ENCODE measurements at regions not wholly inside any gene's neighbourhood (a gene's known extent, or its start where the extent isn't known, plus 50 kb on each side); places are given as distances from the start of the nearest gene placed in this dataset.
A peak's percentile ranks its signal among the peaks of the same experiment; 100 is the strongest.

DNA sequence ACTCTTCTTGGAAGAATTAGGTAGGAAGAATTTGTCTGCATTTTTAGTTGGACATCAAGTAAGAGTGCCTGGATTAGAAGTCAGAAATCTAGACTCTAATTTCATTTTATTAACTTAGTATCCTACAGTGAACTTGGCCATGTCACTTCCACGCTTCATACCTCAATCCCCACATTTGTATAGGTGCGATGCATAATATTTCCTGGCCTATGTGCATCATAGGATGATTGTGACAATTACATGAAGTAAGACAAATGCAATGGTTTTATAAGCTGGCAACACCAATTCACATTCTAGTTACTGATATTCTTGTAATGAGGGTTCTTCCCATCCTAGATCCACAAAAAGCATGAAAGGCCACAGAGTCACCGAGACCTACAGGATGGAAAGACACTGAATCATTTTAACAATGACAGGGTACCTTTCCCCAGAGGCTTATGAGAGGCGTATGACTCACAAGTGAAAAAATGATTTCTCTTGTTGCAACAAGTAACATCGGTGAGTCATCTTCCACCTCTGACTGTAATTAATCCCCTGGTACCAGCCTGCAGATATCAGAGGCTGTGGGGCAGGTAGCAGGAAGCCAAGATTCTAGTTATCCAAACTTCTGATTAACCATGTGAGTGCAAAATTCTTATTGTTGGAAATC, 56.0 kb upstream of the OR5AK2 start:
- peak; percentile 67 for DNase-seq

DNA sequence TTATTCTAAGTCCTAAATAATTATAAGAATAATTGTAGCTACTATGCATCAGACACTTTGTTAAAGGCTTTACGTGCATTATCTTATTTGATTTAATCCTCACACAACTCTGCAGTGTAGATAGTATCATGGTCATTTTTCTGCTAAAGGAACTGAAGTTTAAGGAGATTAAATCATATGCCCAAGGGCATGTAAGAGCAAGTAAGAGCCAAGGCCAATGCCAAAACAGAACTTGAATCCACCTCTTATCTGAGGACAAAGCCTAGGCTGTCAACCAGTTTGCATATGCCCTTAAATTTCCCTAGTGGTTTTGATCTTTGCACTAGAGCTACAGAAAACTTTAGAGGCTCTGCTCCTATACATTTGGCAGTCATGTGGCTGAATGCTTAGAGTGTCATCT, 65.6 kb upstream of the OR5AK2 start:
- no peak for DNase-seq

DNA sequence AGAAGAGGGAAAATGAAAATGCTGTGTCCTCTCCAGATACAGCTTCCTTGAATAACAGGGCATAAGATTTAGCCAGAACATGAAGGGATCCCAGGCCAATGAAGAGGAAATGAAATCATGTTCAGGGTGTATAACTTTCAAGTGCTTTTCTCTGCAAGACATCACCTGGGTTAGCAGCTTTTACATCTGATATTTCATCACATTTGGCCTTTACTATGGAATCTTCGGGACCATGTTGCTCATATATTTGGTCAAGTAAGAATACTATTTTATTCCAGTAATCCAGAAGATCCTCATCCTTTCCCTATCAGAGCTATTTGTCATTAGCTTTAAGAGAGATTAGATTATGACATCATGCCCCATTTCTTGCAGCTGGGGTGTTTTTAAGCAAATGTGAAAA, 66.3 kb upstream of the OR5AK2 start:
- no peak for DNase-seq

DNA sequence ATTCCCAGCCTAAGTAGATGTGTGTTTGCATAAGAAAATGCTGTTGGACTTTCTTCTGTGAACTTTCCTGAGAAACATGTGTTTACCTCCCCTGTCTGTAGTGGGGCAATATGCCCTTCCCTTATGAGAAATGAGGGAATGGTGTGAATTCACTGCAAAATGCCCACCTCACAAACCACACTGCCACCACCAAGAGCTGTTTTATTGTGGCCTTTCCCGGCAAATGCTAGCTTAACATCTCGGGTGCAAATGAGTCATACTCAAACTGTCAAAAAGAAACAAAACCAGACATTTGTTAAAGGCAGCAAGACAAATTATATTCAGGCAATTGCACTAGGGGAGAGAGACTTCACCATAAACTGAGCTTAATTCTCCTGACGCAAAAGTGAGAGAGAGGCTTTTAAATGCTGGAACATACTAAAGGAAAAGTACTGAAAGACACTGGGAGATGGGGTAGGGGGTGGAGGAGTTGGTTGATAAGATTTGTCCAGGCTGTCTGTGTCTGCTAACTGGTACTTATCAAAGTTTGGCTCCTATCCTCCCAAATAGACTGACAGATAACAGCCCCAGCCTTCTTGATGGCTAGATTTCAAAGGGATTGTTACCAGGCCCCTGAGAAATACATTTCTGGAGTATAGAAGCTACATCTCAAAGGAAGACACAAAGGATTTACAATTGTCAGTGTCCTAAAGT, 70.9 kb upstream of the OR5AK2 start:
- peak; percentile 66 for DNase-seq

DNA sequence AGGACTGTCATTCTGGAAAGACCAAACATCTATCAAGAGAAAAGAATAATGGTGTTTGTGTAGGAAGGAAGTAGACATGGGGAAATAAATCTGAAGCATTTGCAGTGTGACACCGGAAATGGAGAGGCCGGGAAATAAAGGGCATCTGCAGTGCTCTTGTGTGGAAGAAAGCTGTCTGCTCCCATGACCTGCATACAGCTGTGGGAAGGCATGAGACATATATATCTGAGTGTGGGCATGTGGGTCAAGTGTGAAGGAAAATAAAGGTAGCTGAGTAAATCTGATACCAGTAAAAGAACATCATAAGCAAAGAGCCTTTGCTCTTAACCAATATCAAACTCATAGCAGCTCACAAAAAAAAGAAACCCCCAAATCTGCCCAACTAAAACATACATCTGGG, 72.1 kb upstream of the OR5AK2 start:
- DNase-seq: peak; percentile 48

DNA sequence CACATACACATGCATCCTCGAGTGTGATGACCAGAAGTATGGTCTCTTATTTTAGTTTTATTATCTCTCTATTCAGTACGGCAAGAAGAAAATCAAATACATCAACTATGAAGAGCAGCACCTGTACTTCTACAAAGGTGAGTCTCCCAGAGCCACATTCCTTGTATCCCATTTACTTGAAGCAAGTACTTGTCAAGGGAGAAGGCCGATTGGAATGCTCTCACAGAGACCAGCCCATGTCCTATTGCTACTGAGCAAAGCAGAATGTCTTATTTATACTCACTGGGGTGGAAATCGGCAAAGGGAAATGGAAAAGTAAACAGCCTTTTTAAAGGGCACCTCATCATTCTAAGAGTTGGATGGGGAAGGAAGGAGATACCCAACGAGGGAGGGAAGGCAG, 72.6 kb upstream of the OR5AK2 start:
- DNase-seq: no peak

DNA sequence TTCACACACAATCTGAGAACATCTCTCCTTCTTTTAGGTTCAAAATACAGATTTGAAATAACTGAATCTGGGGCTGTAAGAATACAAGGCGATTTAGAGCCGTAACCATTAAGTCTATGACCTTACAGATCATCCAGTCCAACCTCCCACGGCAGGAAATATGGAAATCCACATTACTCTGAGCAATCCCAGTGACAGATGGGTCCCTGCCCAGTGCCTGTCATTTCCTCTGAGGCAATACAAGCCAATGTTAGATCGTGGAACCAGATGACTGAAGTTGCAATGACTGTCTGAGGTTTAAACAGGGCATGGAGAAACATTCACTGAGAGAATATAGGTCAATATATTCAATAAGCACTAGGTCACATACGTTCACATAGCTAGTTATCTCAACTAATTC, 77.4 kb upstream of the OR5AK2 start:
- DNase-seq: no peak

DNA sequence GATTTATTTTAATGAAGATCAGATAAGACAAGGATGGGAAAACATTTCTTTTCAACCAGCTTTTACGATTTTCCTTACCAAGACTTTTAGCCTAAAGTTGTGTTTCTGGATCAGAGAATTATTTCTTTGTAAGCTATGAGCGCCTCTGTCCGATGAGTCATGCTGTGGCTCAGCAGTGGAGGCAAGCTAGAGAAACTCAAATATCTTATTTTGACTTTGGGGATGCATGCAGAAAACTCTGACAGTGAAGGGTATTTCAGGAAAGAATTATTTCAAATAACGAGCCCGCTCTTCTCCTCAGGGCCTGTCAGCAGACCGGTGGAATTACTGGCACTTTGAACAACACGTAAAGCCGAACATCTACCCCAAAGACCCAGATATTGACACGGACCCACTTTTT, 77.9 kb upstream of the OR5AK2 start:
- no peak for DNase-seq

DNA sequence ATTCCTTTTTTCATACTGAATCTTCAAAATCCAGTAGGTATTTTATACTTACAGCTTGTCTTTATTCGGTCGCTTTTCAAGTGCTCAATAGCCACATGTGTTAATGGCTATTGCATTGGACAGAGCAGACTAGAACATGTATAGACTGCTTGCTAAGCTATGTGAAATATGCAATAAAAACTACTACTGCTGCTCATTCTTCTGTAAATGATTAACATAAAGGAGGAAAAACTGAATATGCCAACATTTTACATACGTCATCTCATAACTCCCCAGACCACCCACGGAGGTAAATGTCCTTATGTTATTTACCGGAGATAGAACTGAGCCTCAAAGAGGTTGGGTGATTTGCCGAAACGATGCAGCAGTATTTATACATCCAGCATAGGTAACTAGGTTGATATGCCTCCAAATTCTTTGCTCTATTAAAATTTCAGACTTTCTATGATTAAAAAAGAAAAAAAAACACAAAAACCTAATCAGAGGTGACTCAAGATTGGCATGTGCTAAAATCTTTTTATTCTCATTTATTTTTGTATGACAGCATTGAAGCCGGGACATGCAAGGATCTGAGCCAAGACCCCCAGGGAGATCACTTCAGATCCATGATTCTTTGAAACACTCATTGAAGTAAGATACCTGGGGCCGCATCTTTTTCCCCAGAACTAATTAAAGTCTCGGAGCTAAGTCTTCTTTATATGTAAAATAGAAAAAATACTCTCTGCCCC, 78.5 kb upstream of the OR5AK2 start:
- DNase-seq: no peak

DNA sequence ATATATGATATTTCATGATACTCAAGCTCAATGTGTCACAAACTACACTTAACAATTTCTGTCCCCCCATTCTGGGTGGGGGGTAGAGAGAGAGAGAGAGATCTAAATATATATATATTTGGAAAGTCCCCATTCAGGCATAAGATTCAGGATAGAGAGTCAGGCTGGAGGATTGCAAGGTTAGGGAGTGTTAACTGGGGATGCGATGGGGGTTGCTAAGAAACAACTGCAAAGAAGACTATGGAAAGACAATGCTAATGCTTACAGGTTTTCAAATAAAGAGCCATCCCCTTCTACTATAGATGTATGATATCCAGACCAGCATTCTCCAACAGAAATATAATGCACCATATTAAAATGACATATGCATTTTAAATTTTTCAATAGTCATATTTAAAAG, 79.2 kb upstream of the OR5AK2 start:
- DNase-seq: no peak

DNA sequence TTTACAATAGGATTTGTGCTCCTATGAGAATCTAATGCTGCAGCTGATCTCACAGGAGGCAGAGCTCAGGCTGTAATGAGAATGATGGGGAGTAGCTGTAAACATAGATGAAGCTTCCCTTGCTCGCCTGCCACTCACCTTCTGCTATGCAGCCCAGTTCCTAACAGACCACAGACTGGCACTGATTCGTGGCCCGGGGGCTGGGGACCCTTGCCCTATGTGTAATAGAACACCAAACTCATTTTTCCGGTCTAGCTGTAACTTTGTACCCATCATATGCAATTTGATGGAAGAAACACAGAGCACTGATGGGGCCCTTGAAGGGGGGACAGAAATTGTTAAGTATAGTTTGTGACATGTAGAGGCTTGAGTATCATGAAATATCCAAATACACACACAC, 79.6 kb upstream of the OR5AK2 start:
- DNase-seq: no peak

DNA sequence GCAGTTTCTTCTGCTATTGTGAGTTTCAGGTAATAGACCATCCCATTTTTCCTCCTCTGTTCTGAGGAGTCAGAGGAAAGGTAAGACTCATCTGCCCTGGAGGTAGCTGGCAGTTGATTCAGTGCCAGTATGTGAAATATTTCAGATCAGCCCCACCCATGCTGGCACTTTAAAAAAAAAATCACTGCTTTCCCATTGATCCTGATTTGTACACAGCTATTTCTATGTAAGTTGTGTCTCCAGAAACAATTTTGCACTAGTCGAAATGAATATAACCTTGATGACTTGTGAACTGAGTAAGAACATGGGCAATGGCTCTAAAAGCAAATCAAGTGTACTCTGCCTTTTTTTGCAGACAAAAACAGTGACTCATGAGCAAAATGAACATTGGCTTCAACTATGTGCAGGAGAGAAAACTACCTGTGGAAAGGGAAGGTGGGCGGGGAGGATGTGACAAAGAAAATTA, 82.0 kb upstream of the OR5AK2 start:
- no peak for DNase-seq

DNA sequence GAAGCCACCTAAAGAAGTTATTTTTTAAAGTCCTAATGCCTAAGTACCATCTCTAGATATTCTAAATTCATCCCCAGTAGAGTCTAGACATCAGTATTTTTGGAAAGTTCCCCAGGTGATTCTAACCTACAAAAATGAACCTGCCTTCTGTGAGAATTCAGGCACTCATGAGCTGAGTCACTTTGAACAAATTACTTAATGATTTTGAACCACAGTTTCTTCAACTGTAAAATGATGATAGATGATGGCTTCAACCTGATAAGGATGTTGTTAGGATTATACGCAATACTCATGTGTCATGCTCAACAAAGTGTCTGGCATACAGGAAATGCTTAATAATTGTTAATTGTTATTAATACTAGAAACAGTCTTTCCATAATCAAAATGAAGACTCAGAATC, 82.8 kb upstream of the OR5AK2 start:
- DNase-seq: no peak

DNA sequence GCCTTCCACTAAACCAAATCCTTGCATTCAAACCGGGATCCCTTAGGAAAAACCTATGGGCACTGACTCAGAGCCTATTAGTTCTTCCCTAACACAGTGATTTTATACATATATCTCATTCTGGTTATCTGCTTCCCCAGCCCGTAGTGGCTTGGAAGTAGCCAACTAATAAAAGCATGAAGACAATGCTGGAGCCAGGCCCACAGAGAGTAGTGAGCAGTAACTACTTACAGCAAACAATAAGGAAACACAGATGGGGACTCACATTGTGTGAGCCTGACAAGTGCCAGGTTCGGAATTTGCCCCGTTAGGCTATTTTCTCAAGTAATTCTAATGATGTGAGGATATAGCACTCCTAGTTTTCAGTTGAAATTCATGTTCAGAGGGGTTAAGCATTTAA, 83.3 kb upstream of the OR5AK2 start:
- no peak for DNase-seq

DNA sequence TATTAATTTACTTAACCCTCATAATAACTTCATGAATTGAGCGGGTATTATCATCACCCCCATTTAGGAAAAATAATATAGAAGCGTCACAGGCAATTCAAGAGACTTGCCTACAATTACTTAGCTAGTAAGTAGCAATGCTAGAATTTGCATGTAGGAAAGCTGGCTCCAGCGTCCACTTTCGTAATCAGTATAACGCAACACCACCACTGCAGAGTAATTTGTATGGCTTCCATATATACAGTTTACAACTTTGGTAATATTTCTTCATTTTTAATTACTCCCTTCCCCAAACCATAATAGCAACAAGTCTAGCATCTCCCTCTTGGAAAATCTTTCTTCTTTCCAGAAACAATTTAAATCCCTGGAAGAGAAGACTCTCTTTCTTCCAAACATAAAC, 89.9 kb upstream of the OR5AK2 start:
- DNase-seq: no peak

DNA sequence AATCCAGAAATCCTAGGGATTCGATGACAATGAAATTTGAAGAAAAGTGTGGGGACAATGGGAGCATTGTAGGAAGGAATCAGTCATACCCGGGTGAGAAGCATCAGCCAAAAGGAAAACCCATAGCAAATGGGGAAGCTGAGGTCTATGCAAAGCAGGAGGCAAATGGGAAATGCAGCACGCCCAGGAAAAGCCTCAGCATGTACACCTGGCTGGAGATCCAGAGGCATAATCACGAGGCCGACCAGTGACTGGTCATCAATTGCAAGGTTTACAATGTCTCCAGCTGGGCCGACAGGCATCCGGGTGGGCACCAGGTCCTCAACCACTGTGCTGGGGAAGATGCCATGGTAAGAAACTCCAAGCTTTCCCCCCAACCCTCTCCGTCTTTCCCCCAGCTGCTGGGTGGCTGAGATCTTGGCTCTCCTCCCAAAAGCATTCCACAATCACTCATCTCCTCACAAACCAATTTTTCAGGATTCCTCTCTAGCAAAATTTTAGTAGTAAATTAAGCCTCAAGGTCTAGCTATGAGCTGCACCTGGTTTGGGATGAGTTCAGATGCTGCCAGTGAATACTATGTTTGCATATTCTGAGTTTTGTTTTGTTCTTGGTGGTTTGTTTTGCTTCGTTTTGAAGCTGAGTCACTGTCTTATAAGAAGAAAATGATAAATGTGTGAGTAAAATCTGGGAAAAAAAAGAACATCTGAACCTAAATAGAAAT, 98.0 kb upstream of the OR5AK2 start:
- no peak for DNase-seq

DNA sequence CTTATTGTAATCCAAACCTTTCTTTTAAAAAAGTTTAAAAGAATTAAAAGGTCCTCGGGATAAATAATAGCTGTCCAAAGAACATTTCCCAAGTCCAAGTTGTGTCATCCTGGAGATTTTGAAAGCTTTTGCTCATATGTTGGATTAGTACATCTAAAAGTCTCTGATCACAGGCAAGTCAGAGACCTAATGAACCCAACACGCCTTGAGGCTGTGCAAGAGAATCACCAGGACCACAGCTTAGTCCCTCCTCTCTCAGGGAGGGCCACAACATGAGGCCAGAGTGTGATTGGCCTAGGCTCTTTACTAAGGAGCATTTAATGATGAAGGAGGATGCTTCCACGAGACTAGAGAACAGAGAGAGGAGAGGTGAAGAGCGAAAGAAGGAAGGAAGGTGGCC, 98.7 kb upstream of the OR5AK2 start:
- no peak for DNase-seq

DNA sequence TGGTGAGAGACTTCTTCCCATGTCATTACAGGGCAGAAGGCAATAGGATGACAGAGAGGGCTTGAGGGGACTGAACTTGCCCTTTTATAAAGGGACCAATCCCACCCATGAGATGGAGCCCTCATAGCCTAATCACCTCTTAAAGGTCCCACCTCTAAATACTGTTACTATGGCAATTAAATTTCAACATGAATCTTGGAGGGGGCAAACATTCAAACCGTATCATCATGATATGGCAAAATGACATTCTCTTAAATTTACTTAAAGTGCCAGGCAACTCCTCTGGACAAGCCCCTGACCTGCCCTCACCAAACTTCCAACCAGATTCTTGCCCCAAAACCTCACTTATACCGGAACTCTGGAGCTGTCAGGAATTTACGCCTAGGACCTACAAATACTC, 100.8 kb upstream of the OR5AK2 start:
- DNase-seq: no peak

DNA sequence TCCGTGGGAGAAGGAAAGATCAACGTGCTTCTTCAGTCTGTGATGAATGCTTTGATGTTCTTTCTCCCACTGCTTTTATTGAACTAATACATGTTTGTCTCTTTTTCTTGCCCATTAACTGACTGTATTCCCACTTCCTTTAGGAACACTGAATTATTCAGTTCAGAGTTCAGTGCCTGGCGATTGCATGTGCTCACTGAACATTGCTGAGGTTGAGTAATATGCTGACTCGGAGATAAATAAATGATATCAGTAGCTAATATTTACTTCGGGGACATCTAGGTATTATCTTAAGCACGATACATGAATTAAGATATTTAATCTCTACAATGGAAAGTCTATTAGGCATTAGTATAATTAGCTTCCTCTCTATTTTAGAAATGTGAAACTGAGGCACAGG, 102.3 kb upstream of the OR5AK2 start:
- no peak for DNase-seq

DNA sequence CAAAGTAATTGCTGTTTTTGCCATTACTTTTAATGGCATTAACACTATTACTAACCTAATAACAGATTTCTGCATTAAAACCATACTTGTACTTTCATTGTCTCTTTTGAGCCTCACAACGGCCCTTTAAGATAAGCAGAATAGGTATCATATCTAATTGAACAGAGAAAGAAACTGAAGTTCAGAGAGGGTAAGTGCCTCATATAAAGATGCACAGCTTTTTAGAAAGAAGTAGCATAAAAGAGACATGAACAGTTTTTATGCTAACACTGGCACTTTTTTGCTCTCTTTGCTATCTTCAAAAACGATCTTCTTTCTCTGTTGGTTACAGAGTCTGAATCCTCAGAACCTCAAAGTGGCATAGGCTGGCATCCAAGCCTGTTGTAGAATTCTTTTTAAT, 102.9 kb upstream of the OR5AK2 start:
- DNase-seq: no peak

DNA sequence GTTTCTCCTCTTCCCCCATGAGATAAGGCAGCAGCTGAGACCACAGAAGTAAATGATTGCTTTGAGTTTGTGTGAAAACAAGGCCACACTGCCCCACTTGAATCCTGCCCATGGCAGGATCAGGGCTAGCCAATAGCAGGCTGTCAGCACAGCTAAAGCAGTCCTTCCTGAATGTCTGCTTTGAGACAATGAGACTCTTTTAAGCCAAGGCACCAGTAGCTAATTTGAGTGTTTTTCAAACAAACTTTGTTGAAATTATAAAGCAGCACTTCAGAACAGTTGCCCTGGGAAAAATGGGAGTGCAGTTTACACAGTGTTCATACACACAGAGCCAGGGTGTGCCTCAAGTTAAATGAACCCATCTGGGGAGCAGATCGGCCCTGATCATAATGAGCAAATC, 103.5 kb upstream of the OR5AK2 start:
- no peak for DNase-seq

DNA sequence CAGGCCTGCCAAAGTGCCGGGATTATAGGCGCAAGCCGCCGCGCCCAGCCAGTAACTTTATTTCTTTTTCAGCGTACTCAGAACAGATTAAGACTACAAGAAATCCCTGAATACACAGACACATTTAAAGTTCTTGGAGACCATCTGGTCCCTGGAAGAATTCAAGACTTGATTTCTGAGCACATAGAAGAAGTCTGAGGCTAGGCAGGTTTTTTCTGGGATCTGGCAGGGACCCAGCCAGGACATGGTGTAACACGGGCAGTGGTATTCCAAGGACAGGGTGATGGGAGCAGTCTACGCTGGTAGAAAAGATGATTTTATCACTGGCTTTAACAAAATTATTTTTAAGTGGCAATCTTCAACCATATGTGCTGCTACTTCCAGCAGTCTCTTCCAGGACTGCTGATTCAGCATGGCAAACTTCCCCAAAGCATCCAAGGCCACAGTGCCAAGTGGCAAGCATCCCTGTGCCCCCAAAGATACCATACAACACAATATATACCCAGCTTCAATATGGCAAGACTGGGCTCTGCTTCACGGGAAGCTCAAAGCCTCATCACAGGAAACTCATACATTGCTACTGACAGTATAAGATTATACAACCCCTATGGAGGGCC, 105.2 kb upstream of the OR5AK2 start:
- DNase-seq: no peak

DNA sequence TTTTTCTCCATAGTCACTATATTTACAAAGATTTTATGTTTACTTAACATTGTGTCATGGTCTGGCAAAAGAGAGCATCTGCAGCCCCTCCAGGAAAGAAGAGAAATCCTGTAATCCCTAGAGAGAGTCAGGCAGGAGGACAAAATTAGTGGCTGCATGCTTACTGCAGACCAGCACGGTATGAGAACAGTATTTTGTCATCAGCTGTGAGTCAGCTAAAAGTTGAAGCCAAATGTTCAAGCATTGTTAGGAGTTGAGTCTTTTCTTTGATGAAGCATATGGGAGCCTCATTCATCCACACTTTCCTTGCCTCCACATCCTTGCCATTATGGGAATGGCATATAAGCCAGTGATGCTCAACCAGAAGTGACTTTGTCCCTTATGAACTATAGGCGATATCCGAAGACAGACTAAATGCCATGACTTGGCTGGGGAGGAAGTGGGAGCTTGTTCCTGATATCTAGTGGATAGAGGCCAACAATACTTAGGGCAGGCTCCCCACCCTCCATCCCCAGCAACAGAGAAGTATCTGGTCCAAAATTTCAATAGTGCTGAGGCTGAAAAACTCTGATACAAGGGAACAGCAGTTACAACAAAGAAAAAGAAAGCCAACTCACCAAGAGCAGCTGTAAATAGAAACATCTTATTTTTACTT, 112.0 kb upstream of the OR5AK2 start:
- no peak for DNase-seq
